PFSK-1 (cell line): ENCODE measurements at regions not wholly inside any gene's neighbourhood (a gene's known extent, or its start where the extent isn't known, plus 50 kb on each side); places are given as distances from the start of the nearest gene placed in this dataset.

Experiments used
- POLR2AphosphoS5 ChIP-seq: IDR thresholded peaks from 2 replicates; pipeline ENCODE4 v1.6.1; 2012; ENCODE audit warnings: low read depth, mild to moderate bottlenecking, control low read depth, low read length, moderate library complexity
- SIN3A ChIP-seq: IDR thresholded peaks from 2 replicates; pipeline ENCODE4 v1.6.1; 2012; ENCODE audit warnings: mild to moderate bottlenecking, low read length, moderate library complexity, borderline replicate concordance; ENCODE audit not compliant: insufficient read depth
- TAF1 ChIP-seq: IDR thresholded peaks from 2 replicates; pipeline ENCODE4 v1.6.1; 2012; ENCODE audit warnings: low read length, control low read depth, borderline replicate concordance; ENCODE audit not compliant: insufficient read depth
- TF ChIP-seq, protein P1 (sequence below), 2 experiments: IDR thresholded peaks; 2 replicates each; pipeline versions ENCODE4 v1.6.1 to v1.8.0; 2011 to 2012; ENCODE audit warnings: low read depth in 2 of 2, low read length in 2 of 2, control low read depth in 1 of 2, inconsistent platforms in 1 of 2, mild to moderate bottlenecking in 1 of 2, moderate library complexity in 1 of 2; ENCODE audit not compliant: insufficient read depth in 1 of 2

DNA sequence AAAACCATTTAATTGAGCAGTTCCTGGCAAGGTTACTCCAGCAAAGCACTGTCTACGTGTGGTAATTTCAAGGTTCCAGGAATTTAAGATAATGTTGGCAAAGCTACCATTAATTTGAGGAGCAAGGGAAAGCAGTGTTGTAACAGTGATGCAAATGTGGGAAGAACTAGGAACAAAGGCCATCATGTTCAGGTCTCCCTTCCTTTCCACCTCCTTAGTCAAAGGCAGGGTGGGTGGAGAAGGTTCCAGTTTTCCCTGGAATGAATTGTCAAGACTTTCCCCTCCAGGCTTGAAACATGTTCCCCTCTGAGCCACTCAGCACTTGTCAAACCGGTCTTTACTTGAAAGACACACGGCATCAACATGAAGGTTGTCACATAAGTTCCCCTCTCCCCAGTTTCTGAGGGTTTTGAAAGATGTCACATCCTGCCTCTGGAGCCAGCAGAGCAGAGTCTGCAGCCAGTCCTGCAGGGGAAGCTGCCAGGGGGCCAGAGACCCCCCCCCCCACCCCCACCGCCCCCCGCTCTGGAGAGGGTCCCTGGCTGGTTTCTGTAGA is 226.0 kb downstream of the GAS1 start:
- TF ChIP-seq POLR2AphosphoS5 (no peak), TAF1 (no peak), SIN3A (no peak)
- TF ChIP-seq, protein P1, sequence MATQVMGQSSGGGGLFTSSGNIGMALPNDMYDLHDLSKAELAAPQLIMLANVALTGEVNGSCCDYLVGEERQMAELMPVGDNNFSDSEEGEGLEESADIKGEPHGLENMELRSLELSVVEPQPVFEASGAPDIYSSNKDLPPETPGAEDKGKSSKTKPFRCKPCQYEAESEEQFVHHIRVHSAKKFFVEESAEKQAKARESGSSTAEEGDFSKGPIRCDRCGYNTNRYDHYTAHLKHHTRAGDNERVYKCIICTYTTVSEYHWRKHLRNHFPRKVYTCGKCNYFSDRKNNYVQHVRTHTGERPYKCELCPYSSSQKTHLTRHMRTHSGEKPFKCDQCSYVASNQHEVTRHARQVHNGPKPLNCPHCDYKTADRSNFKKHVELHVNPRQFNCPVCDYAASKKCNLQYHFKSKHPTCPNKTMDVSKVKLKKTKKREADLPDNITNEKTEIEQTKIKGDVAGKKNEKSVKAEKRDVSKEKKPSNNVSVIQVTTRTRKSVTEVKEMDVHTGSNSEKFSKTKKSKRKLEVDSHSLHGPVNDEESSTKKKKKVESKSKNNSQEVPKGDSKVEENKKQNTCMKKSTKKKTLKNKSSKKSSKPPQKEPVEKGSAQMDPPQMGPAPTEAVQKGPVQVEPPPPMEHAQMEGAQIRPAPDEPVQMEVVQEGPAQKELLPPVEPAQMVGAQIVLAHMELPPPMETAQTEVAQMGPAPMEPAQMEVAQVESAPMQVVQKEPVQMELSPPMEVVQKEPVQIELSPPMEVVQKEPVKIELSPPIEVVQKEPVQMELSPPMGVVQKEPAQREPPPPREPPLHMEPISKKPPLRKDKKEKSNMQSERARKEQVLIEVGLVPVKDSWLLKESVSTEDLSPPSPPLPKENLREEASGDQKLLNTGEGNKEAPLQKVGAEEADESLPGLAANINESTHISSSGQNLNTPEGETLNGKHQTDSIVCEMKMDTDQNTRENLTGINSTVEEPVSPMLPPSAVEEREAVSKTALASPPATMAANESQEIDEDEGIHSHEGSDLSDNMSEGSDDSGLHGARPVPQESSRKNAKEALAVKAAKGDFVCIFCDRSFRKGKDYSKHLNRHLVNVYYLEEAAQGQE (IDR thresholded peaks at IDR 0.05; ENCODE audit: insufficient read depth in 1 of 2, low read depth in 2 of 2, low read length in 2 of 2) = no peak
